ENCODE measurements at regions not wholly inside any gene's neighbourhood (a gene's known extent, or its start where the extent isn't known, plus 50 kb on each side); places are given as distances from the start of the nearest gene placed in this dataset.

- no peak for DNase-seq
- Histone ChIP-seq H3K4me1 (ENCODE audit: insufficient read depth) (no peaks in the 10 kb centered on the region), H3K27ac (no peak overlapping the region), H3K36me3 (no peaks in the 10 kb centered on the region), H3K27me3 (no peaks in the 10 kb centered on the region), H3K9me3 (no peaks in the 10 kb centered on the region), H3K4me3 (no peak overlapping the region)
- intact Hi-C loops (cut with DNase I): no loop called here
- TF ChIP-seq POLR2A (IDR thresholded peaks at IDR 0.05): no peak
- 79 to 85% (median 82%) methylated on average over 2 of the region's 2 CpGs for WGBS, 3 donors
Observed at GRCh38 chr2:58974426-58974825, 733.3 kb upstream of the FANCL start.

- intact Hi-C loops (cut with DNase I): no loop called here
- no peak for DNase-seq
Observed at GRCh38 chr2:58973811-58974281, 732.7 kb upstream of the FANCL start.

GRCh38 chr2:58972737-58973136 is 731.6 kb upstream of the FANCL start:
- intact Hi-C loops (cut with DNase I): no loop called here
- H3K9me3 ChIP-seq: no peaks in the 10 kb centered on the region
- H3K36me3 ChIP-seq: no peaks in the 10 kb centered on the region
- no peak overlapping the region for H3K27ac ChIP-seq
- WGBS, 3 donors: 37 to 54% (median 54%) methylated on average over 1 of the region's 1 CpG
- no peak overlapping the region for H3K4me3 ChIP-seq
- no peak for DNase-seq
- TF ChIP-seq CTCF (IDR thresholded peaks at IDR 0.05) (no peak), POLR2A (IDR thresholded peaks at IDR 0.05) (no peak), EP300 (IDR thresholded peaks at IDR 0.05) (no peak)
- H3K4me1 ChIP-seq (ENCODE audit: insufficient read depth): no peaks in the 10 kb centered on the region
- no peaks in the 10 kb centered on the region for H3K27me3 ChIP-seq

More at GRCh38 chr2:58973811-58974281, 732.7 kb upstream of the FANCL start:
- TF ChIP-seq CTCF (IDR thresholded peaks at IDR 0.05) (no peak), EP300 (IDR thresholded peaks at IDR 0.05) (no peak), POLR2A (IDR thresholded peaks at IDR 0.05) (no peak)
- H3K27me3 ChIP-seq: no peaks in the 10 kb centered on the region
- no peak overlapping the region for H3K27ac ChIP-seq
- 68 to 82% (median 82%) methylated on average over 6 of the region's 6 CpGs for WGBS, 3 donors
- no peak overlapping the region for H3K4me3 ChIP-seq
- no peaks in the 10 kb centered on the region for H3K4me1 ChIP-seq (ENCODE audit: insufficient read depth)
- H3K36me3 ChIP-seq: no peaks in the 10 kb centered on the region
- no peaks in the 10 kb centered on the region for H3K9me3 ChIP-seq

- Histone ChIP-seq H3K4me1 (ENCODE audit: insufficient read depth) (no peaks in the 10 kb centered on the region), H3K9me3 (no peaks in the 10 kb centered on the region), H3K36me3 (no peaks in the 10 kb centered on the region), H3K27ac (no peak overlapping the region), H3K4me3 (no peak overlapping the region), H3K27me3 (no peaks in the 10 kb centered on the region)
- TF ChIP-seq CTCF (IDR thresholded peaks at IDR 0.05): no peak
- no peak for TF ChIP-seq EP300 (IDR thresholded peaks at IDR 0.05)
- no peak for TF ChIP-seq POLR2A (IDR thresholded peaks at IDR 0.05)
- WGBS, 3 donors: 68 to 76% (median 68%) methylated on average over 14 of the region's 14 CpGs
- intact Hi-C loops (cut with DNase I): no loop called here
- DNase-seq: no peak
Observed at GRCh38 chr2:58971511-58972360, 730.6 kb upstream of the FANCL start.

- 69 to 97% (median 83%) methylated on average over 4 of the region's 4 CpGs for WGBS, 3 donors
- no peak for DNase-seq
- no peaks in the 10 kb centered on the region for H3K9me3 ChIP-seq
- no peak overlapping the region for H3K27ac ChIP-seq
- no peaks in the 10 kb centered on the region for H3K4me1 ChIP-seq (ENCODE audit: insufficient read depth)
- no peaks in the 10 kb centered on the region for H3K27me3 ChIP-seq
- H3K4me3 ChIP-seq: no peak overlapping the region
- intact Hi-C loops (cut with DNase I): no loop called here
- H3K36me3 ChIP-seq: no peaks in the 10 kb centered on the region
- TF ChIP-seq POLR2A (IDR thresholded peaks at IDR 0.05): no peak
- no peak for TF ChIP-seq EP300 (IDR thresholded peaks at IDR 0.05)
- TF ChIP-seq CTCF (IDR thresholded peaks at IDR 0.05): no peak
Observed at GRCh38 chr2:58970365-58970764, 729.2 kb upstream of the FANCL start.
